HG02610 (cell line): ENCODE measurements at regions not wholly inside any gene's neighbourhood (a gene's known extent, or its start where the extent isn't known, plus 50 kb on each side); places are given as distances from the start of the nearest gene placed in this dataset.
"Not testable (repeated sequence)": the region's sequence is repeated elsewhere in the genome, so short reads cannot be mapped to it uniquely, and the experiment has no call there.

Source experiments
- ATAC-seq: cut with Tn5 transposase; IDR thresholded peaks from one replicate; pipeline ENCODE4 v1.9.1; 2021; ENCODE audit warnings: mild to moderate bottlenecking, moderate library complexity; ENCODE audit not compliant: unreplicated experiment

GRCh38 chr3:3346556-3346955 is 167.1 kb upstream of the CRBN start:
- ATAC-seq = no peak

DNA sequence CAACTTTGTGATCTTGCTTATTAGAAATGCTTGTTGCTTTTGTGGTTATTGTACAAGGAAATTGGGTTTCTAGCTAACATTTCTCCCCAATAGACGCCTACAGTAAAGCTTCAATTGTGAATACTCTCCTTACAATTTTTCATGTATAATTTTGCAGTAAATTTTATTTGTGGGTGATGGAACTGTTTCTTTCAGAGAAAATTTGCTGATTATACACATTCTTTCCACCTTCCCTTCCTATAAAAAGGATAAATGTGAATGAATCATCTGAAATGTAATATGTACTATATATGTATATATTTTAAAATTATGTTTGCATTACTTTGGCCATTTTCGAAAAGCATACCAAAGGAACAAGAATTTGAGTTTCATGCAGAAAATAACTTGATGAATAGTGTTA is 162.7 kb upstream of the CRBN start:
- ATAC-seq = no peak

- ATAC-seq = no peak
Observed at GRCh38 chr3:3340965-3341895, 161.7 kb upstream of the CRBN start.

- ATAC-seq = no peak
Observed at GRCh38 chr3:3340526-3340925, 161.0 kb upstream of the CRBN start.

DNA sequence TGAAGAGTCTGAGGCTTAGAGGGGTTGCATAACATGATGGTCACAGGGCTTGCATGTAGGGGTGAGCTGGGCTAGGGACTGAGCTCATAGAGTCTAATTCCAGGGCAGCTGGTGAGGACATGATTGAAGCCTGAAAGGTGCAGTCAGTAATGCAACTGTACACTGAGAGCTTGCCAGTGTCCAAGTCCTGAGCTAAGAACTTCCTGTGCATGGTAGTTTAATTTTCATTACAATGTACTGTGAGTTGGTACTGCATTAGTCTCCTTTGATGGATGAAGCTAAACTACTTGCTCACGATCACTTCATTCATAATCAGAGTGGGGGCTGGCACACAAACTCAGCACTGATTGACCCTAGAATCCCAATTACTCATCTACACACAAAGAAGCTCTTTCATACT is 156.4 kb upstream of the CRBN start:
- no peak for ATAC-seq

DNA sequence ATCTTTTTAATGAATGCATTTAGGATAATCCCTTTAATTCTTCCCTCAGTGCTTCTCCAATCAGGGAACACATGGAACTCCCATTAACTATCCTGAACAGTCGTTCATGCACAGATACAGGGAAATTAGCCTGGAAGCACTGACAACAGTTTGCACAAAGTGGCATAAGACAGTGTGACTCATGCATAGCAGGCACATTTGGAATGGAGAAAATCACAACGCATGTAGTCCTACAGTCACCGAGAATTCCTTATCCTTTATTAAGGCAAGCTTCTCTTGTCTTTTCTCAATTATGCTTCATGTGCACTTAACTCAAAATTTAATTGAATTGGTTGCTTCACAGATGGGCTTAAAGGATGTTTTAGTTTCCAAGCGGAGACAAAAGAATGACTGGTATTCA is 155.0 kb upstream of the CRBN start:
- ATAC-seq = no peak

- ATAC-seq = no peak
Observed at GRCh38 chr3:3333571-3333970, 154.1 kb upstream of the CRBN start.

- ATAC-seq = no peak
Observed at GRCh38 chr3:3316521-3316920, 137.0 kb upstream of the CRBN start.

- ATAC-seq = no peak
Observed at GRCh38 chr3:3315846-3316245, 136.4 kb upstream of the CRBN start.

DNA sequence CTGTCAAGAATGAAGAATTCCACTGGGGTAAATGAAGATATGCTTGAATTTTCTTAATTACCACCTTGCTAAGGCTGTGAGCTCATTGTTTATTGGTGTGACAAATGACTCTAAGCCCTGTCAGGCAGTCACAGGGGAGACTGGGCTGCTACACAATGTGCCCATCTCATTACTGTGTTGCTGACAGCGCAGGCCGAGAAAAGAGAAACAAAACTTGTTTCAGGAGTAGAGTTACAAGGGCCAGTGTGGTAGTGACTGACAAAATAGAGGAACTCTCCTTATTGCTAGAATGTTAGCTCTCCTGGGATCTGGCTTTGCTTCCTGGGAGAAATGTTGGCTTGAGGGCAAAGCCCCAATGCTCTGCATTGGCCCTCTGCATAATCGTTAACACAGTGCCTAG is 130.4 kb upstream of the CRBN start:
- no peak for ATAC-seq

GRCh38 chr3:3308809-3309208 is 129.3 kb upstream of the CRBN start:
- ATAC-seq = no peak

- ATAC-seq = no peak
Observed at GRCh38 chr3:3307491-3307890, 128.0 kb upstream of the CRBN start.

- no peak for ATAC-seq
Observed at GRCh38 chr3:3305841-3306240, 126.3 kb upstream of the CRBN start.

GRCh38 chr3:3305084-3305483 is 125.6 kb upstream of the CRBN start:
- ATAC-seq = no peak

- ATAC-seq = no peak
Observed at GRCh38 chr3:3303636-3304035, 124.1 kb upstream of the CRBN start.

- ATAC-seq = no peak
Observed at GRCh38 chr3:3302964-3303363, 123.5 kb upstream of the CRBN start.

DNA sequence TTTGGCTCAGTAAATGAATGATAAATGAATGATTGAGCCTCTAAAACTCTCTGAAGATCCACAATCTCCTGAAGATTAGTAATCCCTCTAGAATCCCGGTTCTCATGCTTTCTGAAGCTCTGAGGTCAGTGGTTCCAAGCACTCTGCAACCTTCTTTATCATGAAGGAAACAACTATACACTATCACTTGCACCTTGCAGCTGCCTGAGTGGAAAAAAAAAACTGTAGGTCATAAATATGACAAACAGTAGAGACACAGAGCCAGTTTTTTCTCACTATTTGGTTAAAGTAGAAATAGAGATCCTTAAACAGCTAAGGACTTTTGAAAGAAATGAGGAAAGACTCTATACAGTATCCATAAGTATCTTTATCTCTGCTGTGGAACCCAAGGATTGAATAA is 122.0 kb upstream of the CRBN start:
- no peak for ATAC-seq

DNA sequence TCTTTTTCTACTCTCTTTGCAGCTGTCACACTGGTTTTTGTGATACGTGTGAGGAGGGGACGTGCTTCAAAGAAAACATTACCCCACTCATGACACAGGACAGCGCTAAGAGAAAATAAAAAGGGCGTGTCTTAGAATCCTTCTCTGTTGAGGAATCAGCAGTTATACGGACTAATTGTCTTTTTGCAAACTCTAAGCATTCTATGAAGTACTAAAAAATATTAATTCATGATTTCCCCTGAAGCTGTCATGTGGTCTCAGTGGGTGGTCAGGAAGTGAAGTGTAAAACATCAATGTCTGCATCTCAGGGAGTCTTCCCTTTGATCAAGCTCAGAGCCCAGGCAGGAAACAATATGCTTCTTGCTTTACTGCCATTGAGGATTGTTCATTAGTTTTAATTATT is 117.5 kb upstream of the CRBN start:
- no peak for ATAC-seq

DNA sequence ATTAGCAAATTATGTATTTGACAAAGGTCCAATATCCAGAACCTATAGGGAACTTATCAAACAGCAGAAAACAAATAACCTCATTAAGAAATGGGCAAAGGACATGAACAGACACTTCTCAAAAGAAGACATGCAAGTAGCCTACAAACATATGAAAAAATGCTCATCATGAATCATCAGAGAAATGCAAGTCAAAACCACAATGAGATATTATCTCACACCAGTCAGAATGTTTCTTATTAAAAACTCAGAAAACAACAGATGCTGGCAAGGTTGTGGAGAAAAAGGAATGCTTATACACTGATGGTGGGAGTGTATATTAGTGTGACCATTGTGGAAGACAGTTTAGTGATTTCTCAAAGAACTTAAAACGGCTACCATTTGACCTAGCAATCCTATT is 116.1 kb upstream of the CRBN start:
- ATAC-seq = no peak

DNA sequence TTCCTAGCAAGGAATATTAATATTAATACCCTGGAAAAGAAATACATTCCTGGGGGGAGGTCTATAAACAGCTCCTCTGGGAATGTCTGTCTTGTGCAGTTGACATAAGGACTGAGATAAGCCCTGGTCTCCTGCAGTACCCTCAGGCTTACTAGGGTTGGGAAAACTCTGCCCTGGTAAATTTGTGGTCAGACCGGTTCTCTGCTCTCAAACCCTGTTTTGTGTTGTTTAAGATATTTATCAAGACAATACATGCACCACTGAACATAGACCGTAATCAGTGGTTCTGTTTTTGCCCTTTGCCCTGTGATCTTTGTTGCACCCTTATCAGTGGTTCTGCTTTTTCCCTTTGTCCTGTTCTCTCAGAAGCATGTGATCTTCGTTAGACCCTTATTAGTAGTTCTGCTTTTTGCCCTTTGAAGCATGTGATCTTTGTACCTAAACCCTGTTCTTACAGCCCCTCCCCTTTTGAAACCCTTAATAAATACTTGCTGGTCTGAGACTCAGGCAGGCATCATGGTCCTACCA is 112.3 kb upstream of the CRBN start:
- ATAC-seq = not testable (repeated sequence)

DNA sequence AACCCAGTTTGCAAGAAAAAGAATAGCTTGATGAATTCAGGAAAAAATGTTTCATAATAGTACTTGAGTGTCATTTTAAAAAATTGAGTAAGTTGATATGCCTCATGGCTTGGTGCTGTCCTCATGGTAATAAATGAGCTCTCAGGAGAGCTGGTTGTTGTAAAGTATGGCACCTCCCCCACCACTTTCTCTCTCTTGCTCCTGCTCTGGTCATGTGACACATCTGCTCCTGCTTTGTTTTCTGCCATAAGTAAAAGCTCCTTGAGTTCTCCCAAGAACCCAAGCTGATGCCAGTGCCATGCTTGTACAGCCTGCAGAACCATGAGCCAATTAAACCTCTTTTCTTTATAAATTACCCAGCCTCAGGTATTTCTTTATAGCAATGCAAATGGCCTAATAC is 108.8 kb upstream of the CRBN start:
- no peak for ATAC-seq

- no peak for ATAC-seq
Observed at GRCh38 chr3:3286014-3286413, 106.5 kb upstream of the CRBN start.

GRCh38 chr3:3281024-3281423 is 101.5 kb upstream of the CRBN start:
- ATAC-seq = no peak
